MM.1S (cell line): ENCODE measurements at regions not wholly inside any gene's neighbourhood (a gene's known extent, or its start where the extent isn't known, plus 50 kb on each side); places are given as distances from the start of the nearest gene placed in this dataset.
A peak's percentile ranks its signal among the peaks of the same experiment; 100 is the strongest.

Experiments used
- DNase-seq: peaks from one replicate; pipeline ENCODE4 v3.0.0-alpha.2; 2015
- H2AFZ ChIP-seq: fragments of 300-600 bp; sonication (generic); 2 replicates; pipeline ENCODE4 v1.6.0; 2016; ENCODE audit warnings: antibody characterized with exemption, low read length
- H3F3A ChIP-seq: fragments of 300-600 bp; sonication (generic); 2 replicates; pipeline ENCODE4 v1.6.1; 2016; ENCODE audit warnings: mild to moderate bottlenecking, antibody characterized with exemption, low read length, moderate library complexity, mixed read lengths; ENCODE audit not compliant: insufficient read depth
- H3K27ac ChIP-seq: fragments of 300-600 bp; sonication (generic); 2 replicates; pipeline ENCODE4 v1.5.1; 2016; ENCODE audit warnings: mild to moderate bottlenecking, low read length
- H3K27me3 ChIP-seq: fragments of 300-600 bp; sonication (generic); replicated peaks from 2 replicates; pipeline ENCODE4 v1.6.0; 2016; ENCODE audit warnings: low read length; ENCODE audit not compliant: insufficient read depth
- H3K36me3 ChIP-seq: fragments of 300-600 bp; sonication (generic); replicated peaks from 2 replicates; pipeline ENCODE4 v1.6.1; 2016; ENCODE audit warnings: mild to moderate bottlenecking, low read length, mixed read lengths; ENCODE audit not compliant: insufficient read depth
- H3K4me1 ChIP-seq: fragments of 300-600 bp; sonication (generic); 2 replicates; pipeline ENCODE4 v1.6.1; 2016; ENCODE audit warnings: low read length, mixed read lengths
- H3K4me2 ChIP-seq: fragments of 300-600 bp; sonication (generic); 2 replicates; pipeline ENCODE4 v1.6.0; 2016; ENCODE audit warnings: low read depth, low read length
- H3K4me3 ChIP-seq: fragments of 300-600 bp; sonication (generic); 2 replicates; pipeline ENCODE4 v1.5.1; 2016; ENCODE audit warnings: low read length, mixed read lengths
- H3K79me2 ChIP-seq: fragments of 300-600 bp; sonication (generic); 2 replicates; pipeline ENCODE4 v1.6.1; 2016; ENCODE audit warnings: mixed run types, low read length, mixed read lengths
- H3K9ac ChIP-seq: fragments of 300-600 bp; sonication (generic); 2 replicates; pipeline ENCODE4 v1.6.1; 2016; ENCODE audit warnings: low read length, mixed read lengths
- H3K9me2 ChIP-seq: fragments of 300-600 bp; sonication (generic); replicated peaks from 2 replicates; pipeline ENCODE4 v1.6.1; 2016; ENCODE audit warnings: mild to moderate bottlenecking, low read length, mixed read lengths; ENCODE audit not compliant: insufficient read depth
- H3K9me3 ChIP-seq: fragments of 300-600 bp; sonication (generic); replicated peaks from 2 replicates; pipeline ENCODE4 v1.6.1; 2016; ENCODE audit warnings: mild to moderate bottlenecking, low read length, mixed read lengths; ENCODE audit not compliant: insufficient read depth
- H4K20me1 ChIP-seq: fragments of 300-600 bp; sonication (generic); 2 replicates; pipeline ENCODE4 v1.6.1; 2016; ENCODE audit warnings: mild to moderate bottlenecking, low read length, moderate library complexity, mixed read lengths; ENCODE audit not compliant: insufficient read depth
- CTCF ChIP-seq: fragments of 300-600 bp; sonication (generic); IDR thresholded peaks from 2 replicates; pipeline ENCODE4 v1.5.1; 2016; ENCODE audit warnings: antibody characterized with exemption, low read length, mixed read lengths
- EZH2 ChIP-seq: fragments of 300-600 bp; sonication (generic); optimal IDR thresholded peaks from 2 replicates; pipeline ENCODE3; 2017; ENCODE audit warnings: low read depth, mild to moderate bottlenecking, antibody characterized with exemption, low read length, mixed read lengths
- EZH2phosphoT487 ChIP-seq: fragments of 300-600 bp; sonication (generic); IDR thresholded peaks from 2 replicates; pipeline ENCODE4 v1.6.1; 2018; ENCODE audit warnings: antibody characterized with exemption, low read length

DNA sequence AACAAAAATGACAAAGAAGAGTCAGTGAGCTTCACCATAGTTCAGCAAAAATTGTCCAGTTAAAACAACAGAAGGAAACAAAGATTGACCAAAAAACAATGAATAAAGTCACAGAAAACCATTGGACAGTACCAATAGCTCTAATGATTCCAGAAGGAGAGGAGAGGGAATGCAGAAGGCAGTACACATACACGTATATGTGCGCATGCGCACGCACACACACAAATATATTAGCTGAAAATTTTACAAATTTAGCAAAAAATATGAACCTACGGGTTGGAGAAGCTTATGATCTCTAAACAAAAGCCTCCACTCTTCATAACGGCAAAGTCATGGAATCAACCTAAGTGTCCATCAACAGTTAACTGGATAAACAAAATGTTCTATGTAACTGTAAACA lies 120.3 kb upstream of the MON1B start:
- Histone ChIP-seq H3K9me2 (no peaks in the 10 kb centered on the region), H2AFZ (no peak overlapping the region), H3K79me2 (no peaks in the 10 kb centered on the region), H3K4me2 (no peak overlapping the region), H3K4me3 (no peak overlapping the region), H3K4me1 (no peaks in the 10 kb centered on the region), H3K9ac (no peak overlapping the region), H3K36me3 (no peaks in the 10 kb centered on the region), H4K20me1 (no peaks in the 10 kb centered on the region), H3F3A (no peaks in the 10 kb centered on the region), H3K27ac (no peak overlapping the region), H3K9me3 (no peaks in the 10 kb centered on the region), H3K27me3 (no peaks in the 10 kb centered on the region)
- DNase-seq: no peak
- TF ChIP-seq CTCF (no peak), EZH2phosphoT487 (no peak), EZH2 (no peak)

GRCh38 chr16:77076839-77077238 lies 114.2 kb upstream of the MON1B start:
- Histone ChIP-seq H2AFZ (no peak overlapping the region), H3K27me3 (no peaks in the 10 kb centered on the region), H3K4me3 (no peak overlapping the region), H3K4me2 (no peak overlapping the region), H3K9me3 (no peaks in the 10 kb centered on the region), H3F3A (no peaks in the 10 kb centered on the region), H4K20me1 (no peaks in the 10 kb centered on the region), H3K9me2 (no peaks in the 10 kb centered on the region), H3K27ac (no peak overlapping the region), H3K79me2 (no peaks in the 10 kb centered on the region), H3K9ac (no peak overlapping the region), H3K36me3 (no peaks in the 10 kb centered on the region), H3K4me1 (no peaks in the 10 kb centered on the region)
- DNase-seq: peak; percentile 25
- TF ChIP-seq EZH2: no peak
- no peak for TF ChIP-seq EZH2phosphoT487
- TF ChIP-seq CTCF: no peak

GRCh38 chr16:77077256-77077922 lies 113.6 kb upstream of the MON1B start:
- Histone ChIP-seq H3K9me3 (no peaks in the 10 kb centered on the region), H2AFZ (no peak overlapping the region), H3K79me2 (no peaks in the 10 kb centered on the region), H3K9ac (no peak overlapping the region), H3K4me3 (no peak overlapping the region), H3K27ac (no peak overlapping the region), H3K4me2 (no peak overlapping the region), H3K9me2 (no peaks in the 10 kb centered on the region), H3K4me1 (no peaks in the 10 kb centered on the region), H3F3A (no peaks in the 10 kb centered on the region), H3K36me3 (no peaks in the 10 kb centered on the region), H4K20me1 (no peaks in the 10 kb centered on the region), H3K27me3 (no peaks in the 10 kb centered on the region)
- no peak for DNase-seq
- TF ChIP-seq CTCF (no peak), EZH2 (no peak), EZH2phosphoT487 (no peak)
